22Rv1 (cell line): ENCODE measurements at regions not wholly inside any gene's neighbourhood (a gene's known extent, or its start where the extent isn't known, plus 50 kb on each side); places are given as distances from the start of the nearest gene placed in this dataset.
"Not testable (repeated sequence)": the region's sequence is repeated elsewhere in the genome, so short reads cannot be mapped to it uniquely, and the experiment has no call there.

Experiments
- H3K27ac ChIP-seq: fragments of 450-650 bp; 2 replicates; pipeline ENCODE4 v1.5.1; 2017
- CTCF ChIP-seq: fragments of 450-650 bp; IDR thresholded peaks from 2 replicates; pipeline ENCODE4 v1.5.1; 2017; ENCODE audit warnings: mild to moderate bottlenecking
- ZFX ChIP-seq: fragments of 450-650 bp; IDR thresholded peaks from 2 replicates; pipeline ENCODE4 v1.6.1; 2017; ENCODE audit warnings: antibody characterized with exemption, borderline replicate concordance

DNA sequence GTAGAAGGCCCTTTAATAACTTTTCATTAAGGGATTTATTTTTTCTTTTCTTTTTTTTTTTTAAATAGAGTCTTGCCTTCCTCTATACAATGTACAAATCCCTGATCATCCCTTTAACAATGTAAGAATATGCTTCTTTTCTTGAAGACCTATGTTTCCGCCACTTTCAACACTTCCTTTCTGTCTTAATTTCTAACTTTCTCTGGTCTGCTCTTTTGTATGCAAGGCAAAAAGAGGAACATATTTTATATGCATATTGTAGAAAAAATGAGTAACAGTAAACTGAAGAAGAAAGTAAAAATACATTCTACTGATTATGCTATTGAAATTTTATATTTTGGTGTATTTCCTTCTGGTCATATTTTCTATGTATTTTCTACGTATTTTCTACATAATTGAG, 484.7 kb downstream of the TFAP2B start:
- no peak for TF ChIP-seq CTCF
- no peak for TF ChIP-seq ZFX
- no peak overlapping the region for H3K27ac ChIP-seq

DNA sequence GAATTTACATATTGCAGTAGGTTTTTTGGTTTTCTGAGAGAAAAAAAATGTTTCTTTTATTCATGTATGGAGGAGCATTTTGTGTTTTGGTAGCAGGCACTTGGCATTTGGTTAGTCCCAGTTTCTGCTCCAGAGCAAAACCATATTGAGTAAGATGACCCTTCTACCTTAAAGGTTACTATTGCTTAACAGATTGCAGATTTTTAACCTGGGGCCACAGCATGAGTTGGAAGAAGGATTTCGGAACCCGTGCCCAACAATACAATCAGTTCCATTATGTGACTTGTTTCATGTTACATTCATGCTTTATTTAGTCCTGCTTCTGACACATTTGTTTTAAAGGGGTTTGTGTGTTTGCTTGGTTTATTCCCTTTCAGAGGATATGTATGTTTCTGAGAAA, 496.3 kb downstream of the TFAP2B start:
- TF ChIP-seq CTCF (no peak), ZFX (no peak)
- H3K27ac ChIP-seq = no peak overlapping the region

DNA sequence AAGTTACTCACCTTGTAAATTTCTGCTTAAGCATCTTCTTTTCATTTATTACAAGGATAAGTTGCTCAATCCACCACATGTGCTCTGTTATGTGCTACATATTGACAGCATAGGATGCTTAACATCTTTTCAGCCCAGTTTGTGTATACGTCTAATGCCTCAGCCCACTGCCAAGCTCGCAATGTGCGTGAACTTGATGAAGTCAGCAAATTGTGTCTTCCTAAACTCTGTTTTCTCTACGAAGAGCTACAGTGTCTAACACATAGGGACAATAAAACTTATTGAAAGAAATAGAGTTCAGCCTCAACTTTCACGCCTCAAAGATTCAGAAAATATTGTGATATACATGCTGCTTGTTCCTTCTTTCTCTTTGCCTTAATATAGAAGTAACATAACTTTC, 500.0 kb downstream of the TFAP2B start:
- H3K27ac ChIP-seq = no peak overlapping the region
- TF ChIP-seq CTCF (no peak), ZFX (no peak)

GRCh38 chr6:51321477-51321876, 502.8 kb downstream of the TFAP2B start:
- H3K27ac ChIP-seq = not testable (repeated sequence)

- H3K27ac ChIP-seq = no peak overlapping the region
- TF ChIP-seq ZFX (no peak), CTCF (no peak)
Measured at GRCh38 chr6:51322505-51322904, 503.8 kb downstream of the TFAP2B start.

DNA sequence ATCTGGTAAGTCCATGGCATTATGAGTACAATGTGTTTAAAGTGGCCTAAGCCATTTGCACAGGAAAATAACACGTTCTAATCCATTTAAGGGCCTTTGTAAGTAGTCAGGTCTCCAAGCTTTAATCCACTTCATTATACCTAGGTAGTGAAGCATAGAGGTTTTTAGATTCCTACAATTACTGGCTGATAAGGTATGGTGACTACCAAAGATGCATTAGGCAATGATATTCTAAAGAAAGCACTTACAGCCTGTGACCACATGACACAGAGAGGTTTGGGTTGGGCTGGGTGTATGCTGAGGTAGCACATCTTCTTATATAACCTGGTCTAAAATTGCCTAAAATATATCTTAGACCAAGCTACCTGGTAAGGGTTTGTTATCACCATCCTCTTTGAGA, 504.4 kb downstream of the TFAP2B start:
- TF ChIP-seq ZFX = no peak
- TF ChIP-seq CTCF = no peak
- H3K27ac ChIP-seq = no peak overlapping the region

GRCh38 chr6:51330971-51331370, 512.3 kb downstream of the TFAP2B start:
- no peak overlapping the region for H3K27ac ChIP-seq
- no peak for TF ChIP-seq CTCF
- no peak for TF ChIP-seq ZFX

- TF ChIP-seq CTCF (no peak), ZFX (no peak)
Measured at GRCh38 chr6:51335543-51335942, 516.9 kb downstream of the TFAP2B start.

More at GRCh38 chr6:51335543-51335942, 516.9 kb downstream of the TFAP2B start:
- H3K27ac ChIP-seq = no peak overlapping the region
